ENCODE measurements at regions not wholly inside any gene's neighbourhood (a gene's known extent, or its start where the extent isn't known, plus 50 kb on each side); places are given as distances from the start of the nearest gene placed in this dataset.

GRCh38 chr7:110322796-110323195, 768.1 kb upstream of the LRRN3 start:
- no TSS peak for BruUV-seq (replicated peaks)
- no peak overlapping the region for H3K27ac ChIP-seq (ENCODE audit: insufficient read depth, low read length)
- H3K27me3 ChIP-seq (ENCODE audit: control insufficient read depth, insufficient read depth, low read length): no peaks in the 10 kb centered on the region
- H4K91ac ChIP-seq (ENCODE audit: insufficient read depth, low read depth, low read length): no peak overlapping the region
- H3K4me2 ChIP-seq (ENCODE audit: low read depth, low read length): no peak overlapping the region
- no peak overlapping the region for H2AFZ ChIP-seq (replicated peaks; ENCODE audit: low read length, poor library complexity)
- POLR2A ChIA-PET (ENCODE audit: unreplicated experiment): no interaction called here
- WGBS, 2 experiments (ENCODE audit: extremely low coverage in 2 of 2, insufficient read length in 1 of 2): no CpG with 5 or more reads among the region's 2 CpGs
- no peaks in the 10 kb centered on the region for H3K9me1 ChIP-seq (ENCODE audit: insufficient read depth, low read length)
- H3K36me3 ChIP-seq (ENCODE audit: control insufficient read depth, insufficient read depth, low read length): no peaks in the 10 kb centered on the region
- H3K9me3 ChIP-seq (ENCODE audit: control insufficient read depth, insufficient read depth, low read length): peaks cover 2% of the 10 kb centered on the region; the same call in 1 of the 2 replicates
- peaks cover under 1% of the 10 kb centered on the region; the same call in 1 of the 2 replicates for H3K4me1 ChIP-seq (ENCODE audit: control insufficient read depth, insufficient read depth, low read length)
- H3K23ac ChIP-seq (ENCODE audit: low read depth, low read length): no peak overlapping the region
- no peaks in the 10 kb centered on the region for H3K79me1 ChIP-seq (ENCODE audit: low read depth in 1 of 2, low read length in 2 of 2)
- H3K4me3 ChIP-seq (ENCODE audit: insufficient read depth, low read depth, low read length): no peak overlapping the region
- no peak overlapping the region; the same call in 1 of the 2 replicates for H3K14ac ChIP-seq (replicated peaks; ENCODE audit: low read depth, low read length)
- dilution Hi-C loops (cut with HindIII; ENCODE audit: low sequenced_read_pairs, unreplicated experiment) (no loop called here), intact Hi-C loops (cut with micrococcal nuclease) (no loop called here), in situ Hi-C loops (cut with MboI; ENCODE audit: low sequenced_read_pairs) (no loop called here)
- H3K18ac ChIP-seq (ENCODE audit: low read depth, low read length): no peak overlapping the region
- no peak overlapping the region for H4K8ac ChIP-seq (ENCODE audit: low read depth in 2 of 2, low read length in 2 of 2)
- H2AK9ac ChIP-seq (replicated peaks; ENCODE audit: low read depth, low read length, poor library complexity): no peak overlapping the region
- CTCF ChIA-PET: no interaction called here
- H2BK15ac ChIP-seq (ENCODE audit: low read depth, low read length): no peak overlapping the region
- H2BK20ac ChIP-seq (ENCODE audit: low read depth, low read length): no peak overlapping the region
- no peak for TF ChIP-seq CTCF (conservative IDR thresholded peaks at IDR 0.05; ENCODE audit: low read depth, low read length)
- TF ChIP-seq CHD1 (IDR thresholded peaks at IDR 0.05; ENCODE audit: low read depth, low read length): no peak
- no peak for TF ChIP-seq USF2 (IDR thresholded peaks at IDR 0.05; ENCODE audit: low read depth, low read length)
- no peak for TF ChIP-seq CEBPB (IDR thresholded peaks at IDR 0.05; ENCODE audit: low read depth, low read length)
- no peak for TF ChIP-seq RFX5 (IDR thresholded peaks at IDR 0.05; ENCODE audit: low read depth, low read length)
- TF ChIP-seq MAFK (IDR thresholded peaks at IDR 0.05; ENCODE audit: low read depth, low read length): no peak
- TF ChIP-seq SMC3 (IDR thresholded peaks at IDR 0.05; ENCODE audit: low read depth, low read length): no peak
- no peak for TF ChIP-seq ELK1 (IDR thresholded peaks at IDR 0.05; ENCODE audit: borderline replicate concordance, low read depth, low read length)
- DNase-seq (no peak), ATAC-seq (ENCODE audit: low read depth) (no peak)
- no peak overlapping the region for H3K4ac ChIP-seq (ENCODE audit: low read depth, low read length)
- no peak overlapping the region for H2BK120ac ChIP-seq (ENCODE audit: low read depth, low read length)
- H2BK5ac ChIP-seq (ENCODE audit: low read depth, low read length, poor library complexity, severe bottlenecking): no peak overlapping the region
- no peaks in the 10 kb centered on the region for H4K20me1 ChIP-seq (ENCODE audit: insufficient read depth, low read length)
- no peak overlapping the region for H4K5ac ChIP-seq (ENCODE audit: low read depth, low read length)
- no peak overlapping the region for H3K9ac ChIP-seq (ENCODE audit: low read depth, low read length)
- H2AK5ac ChIP-seq (ENCODE audit: low read depth, low read length): no peak overlapping the region
- H3K56ac ChIP-seq (ENCODE audit: extremely low read depth, insufficient read depth, low read length): no peak overlapping the region
